ENCODE measurements at regions not wholly inside any gene's neighbourhood (a gene's known extent, or its start where the extent isn't known, plus 50 kb on each side); places are given as distances from the start of the nearest gene placed in this dataset.

GRCh38 chr1:229863651-229864545, 203.1 kb upstream of the GALNT2 start:
- TF ChIP-seq, protein P1, sequence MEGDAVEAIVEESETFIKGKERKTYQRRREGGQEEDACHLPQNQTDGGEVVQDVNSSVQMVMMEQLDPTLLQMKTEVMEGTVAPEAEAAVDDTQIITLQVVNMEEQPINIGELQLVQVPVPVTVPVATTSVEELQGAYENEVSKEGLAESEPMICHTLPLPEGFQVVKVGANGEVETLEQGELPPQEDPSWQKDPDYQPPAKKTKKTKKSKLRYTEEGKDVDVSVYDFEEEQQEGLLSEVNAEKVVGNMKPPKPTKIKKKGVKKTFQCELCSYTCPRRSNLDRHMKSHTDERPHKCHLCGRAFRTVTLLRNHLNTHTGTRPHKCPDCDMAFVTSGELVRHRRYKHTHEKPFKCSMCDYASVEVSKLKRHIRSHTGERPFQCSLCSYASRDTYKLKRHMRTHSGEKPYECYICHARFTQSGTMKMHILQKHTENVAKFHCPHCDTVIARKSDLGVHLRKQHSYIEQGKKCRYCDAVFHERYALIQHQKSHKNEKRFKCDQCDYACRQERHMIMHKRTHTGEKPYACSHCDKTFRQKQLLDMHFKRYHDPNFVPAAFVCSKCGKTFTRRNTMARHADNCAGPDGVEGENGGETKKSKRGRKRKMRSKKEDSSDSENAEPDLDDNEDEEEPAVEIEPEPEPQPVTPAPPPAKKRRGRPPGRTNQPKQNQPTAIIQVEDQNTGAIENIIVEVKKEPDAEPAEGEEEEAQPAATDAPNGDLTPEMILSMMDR (IDR thresholded peaks at IDR 0.05; ENCODE audit: poor library complexity, severe bottlenecking) = no peak
- TF ChIP-seq SMC3 (conservative IDR thresholded peaks at IDR 0.05; ENCODE audit: poor library complexity) = no peak
- no peak for TF ChIP-seq REST (IDR thresholded peaks at IDR 0.05; ENCODE audit: borderline replicate concordance)
- TF ChIP-seq EZH2 (IDR thresholded peaks at IDR 0.05; ENCODE audit: borderline replicate concordance, insufficient read depth, low read length, poor library complexity, severe bottlenecking) = no peak
- no peak for TF ChIP-seq EP300 (conservative IDR thresholded peaks at IDR 0.05; ENCODE audit: poor library complexity, severe bottlenecking)
- TF ChIP-seq POLR2AphosphoS5 (IDR thresholded peaks at IDR 0.05) = no peak
- no peak for TF ChIP-seq RAD21 (conservative IDR thresholded peaks at IDR 0.05)
- TF ChIP-seq TAF1 (IDR thresholded peaks at IDR 0.05; ENCODE audit: low read depth) = no peak
